ENCODE measurements at regions not wholly inside any gene's neighbourhood (a gene's known extent, or its start where the extent isn't known, plus 50 kb on each side); places are given as distances from the start of the nearest gene placed in this dataset.

DNA sequence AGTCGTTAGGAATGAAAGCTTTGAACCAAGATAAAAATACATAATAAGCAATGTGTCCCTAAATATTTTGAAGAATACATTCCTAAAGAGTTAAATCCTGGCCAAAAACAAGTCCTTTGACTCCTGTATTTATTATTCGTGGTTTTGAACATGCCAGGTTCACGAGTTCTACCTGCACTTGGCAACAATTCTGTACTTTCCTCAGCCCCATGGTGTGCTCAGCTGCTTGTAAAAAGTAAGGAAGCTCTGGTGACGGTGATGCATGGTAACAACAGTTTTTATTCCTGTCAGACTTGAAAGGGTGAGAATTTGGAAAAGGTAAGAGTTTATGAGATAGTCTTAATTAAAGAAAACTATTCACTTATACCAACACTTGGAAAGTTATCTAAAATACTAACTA is 95.0 kb upstream of the KLF12 start (continued):
- no peak for TF ChIP-seq EP300 (IDR thresholded peaks at IDR 0.05; ENCODE audit: borderline replicate concordance in 1 of 2, low read depth in 1 of 2, low read length in 1 of 2)

DNA sequence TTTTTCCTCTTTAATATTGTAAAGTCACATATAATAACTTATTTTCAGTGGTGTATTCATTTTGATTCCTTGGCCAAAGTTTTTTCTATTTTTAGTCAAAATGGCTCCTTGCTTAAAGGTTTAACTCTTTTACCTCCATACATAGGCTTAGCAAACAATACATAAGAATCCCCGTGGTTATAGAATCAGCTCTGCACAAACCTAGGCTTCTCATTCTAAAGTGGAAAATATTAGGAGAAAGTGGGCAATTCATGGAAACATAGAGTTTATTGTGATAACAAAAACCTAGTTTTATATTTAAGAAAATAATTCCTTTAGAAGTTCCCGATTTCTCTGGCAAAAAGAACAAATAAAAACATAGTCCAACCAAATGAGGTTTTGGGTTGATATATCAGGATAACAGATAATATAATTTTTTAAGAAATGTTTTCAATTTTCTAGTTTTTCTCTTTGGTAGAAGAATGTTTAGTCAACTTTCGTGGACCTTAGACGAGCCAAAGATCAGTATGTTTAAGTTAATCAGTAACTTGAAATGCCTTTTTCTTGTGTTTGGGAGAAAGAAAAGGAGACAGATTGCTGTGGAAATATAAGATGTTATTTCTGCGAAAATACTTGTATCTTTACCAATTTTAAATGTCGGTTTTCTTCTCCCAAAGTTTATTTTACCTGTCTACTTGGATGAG is 93.4 kb upstream of the KLF12 start:
- Histone ChIP-seq H3K4me3 (ENCODE audit: low read depth in 2 of 2, low read length in 1 of 2) (no peak overlapping the region), H4K20me1 (ENCODE audit: insufficient read depth) (no peaks in the 10 kb centered on the region), H3K4me2 (no peak overlapping the region), H2AFZ (ENCODE audit: low read depth) (0 out of 2 replicates have a peak overlapping the region, but pooled peaks have one; percentile 14), H3K27ac (ENCODE audit: low read depth in 2 of 2, low read length in 1 of 2) (no peak overlapping the region), H3K4me1 (ENCODE audit: control insufficient read depth in 1 of 2, insufficient read depth in 2 of 2, low read depth in 1 of 2, low read length in 1 of 2) (no peaks in the 10 kb centered on the region; a peak in 1 of 4 replicates), H3K9me2 (no peaks in the 10 kb centered on the region), H3K27me3 (ENCODE audit: insufficient read depth) (no peaks in the 10 kb centered on the region), H3K79me2 (ENCODE audit: insufficient read depth) (no peaks in the 10 kb centered on the region), H3K9me3 (no peaks in the 10 kb centered on the region), H3K36me3 (replicated peaks in 1 of 2; ENCODE audit: control insufficient read depth in 1 of 2, insufficient read depth in 2 of 2, low read length in 1 of 2) (no peaks in the 10 kb centered on the region), H3K9ac (no peak overlapping the region), H3F3A (replicated peaks; ENCODE audit: insufficient read depth) (no peaks in the 10 kb centered on the region)
- ChIA-PET POLR2A (no interaction called here), CTCF (interaction anchor here (0.6 kb wide), 1 partner anchor 334 kb away, joined by 3 read pairs; no protein-coding TSS in a partner anchor)
- WGBS (ENCODE audit: low lambda C conversion rate) = 71% methylated on average over 6 of the region's 6 CpGs
- TF ChIP-seq EP300 (IDR thresholded peaks at IDR 0.05; ENCODE audit: borderline replicate concordance in 1 of 2, low read depth in 1 of 2, low read length in 1 of 2) (no peak), FOSL2 (IDR thresholded peaks at IDR 0.05; ENCODE audit: borderline replicate concordance, low read depth) (no peak), POLR2AphosphoS5 (IDR thresholded peaks at IDR 0.05; ENCODE audit: low read depth, low read length) (no peak), SIN3A (IDR thresholded peaks at IDR 0.05; ENCODE audit: borderline replicate concordance, low read depth, low read length) (no peak), NRF1 (IDR thresholded peaks at IDR 0.05; ENCODE audit: low read depth, low read length) (no peak), NFIC (IDR thresholded peaks at IDR 0.05; ENCODE audit: borderline replicate concordance) (no peak), TEAD4 (IDR thresholded peaks at IDR 0.05; ENCODE audit: borderline replicate concordance, insufficient read depth) (no peak), RXRA (IDR thresholded peaks at IDR 0.05; ENCODE audit: borderline replicate concordance, low read depth) (no peak), ELF1 (IDR thresholded peaks at IDR 0.05) (no peak), FOXM1 (IDR thresholded peaks at IDR 0.05; ENCODE audit: low read depth) (no peak)
- TF ChIP-seq, protein P1, sequence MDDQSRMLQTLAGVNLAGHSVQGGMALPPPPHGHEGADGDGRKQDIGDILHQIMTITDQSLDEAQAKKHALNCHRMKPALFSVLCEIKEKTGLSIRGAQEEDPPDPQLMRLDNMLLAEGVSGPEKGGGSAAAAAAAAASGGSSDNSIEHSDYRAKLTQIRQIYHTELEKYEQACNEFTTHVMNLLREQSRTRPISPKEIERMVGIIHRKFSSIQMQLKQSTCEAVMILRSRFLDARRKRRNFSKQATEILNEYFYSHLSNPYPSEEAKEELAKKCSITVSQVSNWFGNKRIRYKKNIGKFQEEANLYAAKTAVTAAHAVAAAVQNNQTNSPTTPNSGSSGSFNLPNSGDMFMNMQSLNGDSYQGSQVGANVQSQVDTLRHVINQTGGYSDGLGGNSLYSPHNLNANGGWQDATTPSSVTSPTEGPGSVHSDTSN (IDR thresholded peaks at IDR 0.05) = no peak
- TF ChIP-seq, protein P2, sequence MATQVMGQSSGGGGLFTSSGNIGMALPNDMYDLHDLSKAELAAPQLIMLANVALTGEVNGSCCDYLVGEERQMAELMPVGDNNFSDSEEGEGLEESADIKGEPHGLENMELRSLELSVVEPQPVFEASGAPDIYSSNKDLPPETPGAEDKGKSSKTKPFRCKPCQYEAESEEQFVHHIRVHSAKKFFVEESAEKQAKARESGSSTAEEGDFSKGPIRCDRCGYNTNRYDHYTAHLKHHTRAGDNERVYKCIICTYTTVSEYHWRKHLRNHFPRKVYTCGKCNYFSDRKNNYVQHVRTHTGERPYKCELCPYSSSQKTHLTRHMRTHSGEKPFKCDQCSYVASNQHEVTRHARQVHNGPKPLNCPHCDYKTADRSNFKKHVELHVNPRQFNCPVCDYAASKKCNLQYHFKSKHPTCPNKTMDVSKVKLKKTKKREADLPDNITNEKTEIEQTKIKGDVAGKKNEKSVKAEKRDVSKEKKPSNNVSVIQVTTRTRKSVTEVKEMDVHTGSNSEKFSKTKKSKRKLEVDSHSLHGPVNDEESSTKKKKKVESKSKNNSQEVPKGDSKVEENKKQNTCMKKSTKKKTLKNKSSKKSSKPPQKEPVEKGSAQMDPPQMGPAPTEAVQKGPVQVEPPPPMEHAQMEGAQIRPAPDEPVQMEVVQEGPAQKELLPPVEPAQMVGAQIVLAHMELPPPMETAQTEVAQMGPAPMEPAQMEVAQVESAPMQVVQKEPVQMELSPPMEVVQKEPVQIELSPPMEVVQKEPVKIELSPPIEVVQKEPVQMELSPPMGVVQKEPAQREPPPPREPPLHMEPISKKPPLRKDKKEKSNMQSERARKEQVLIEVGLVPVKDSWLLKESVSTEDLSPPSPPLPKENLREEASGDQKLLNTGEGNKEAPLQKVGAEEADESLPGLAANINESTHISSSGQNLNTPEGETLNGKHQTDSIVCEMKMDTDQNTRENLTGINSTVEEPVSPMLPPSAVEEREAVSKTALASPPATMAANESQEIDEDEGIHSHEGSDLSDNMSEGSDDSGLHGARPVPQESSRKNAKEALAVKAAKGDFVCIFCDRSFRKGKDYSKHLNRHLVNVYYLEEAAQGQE (IDR thresholded peaks at IDR 0.05; ENCODE audit: low read depth, low read length) = no peak
- TF ChIP-seq, protein P3, sequence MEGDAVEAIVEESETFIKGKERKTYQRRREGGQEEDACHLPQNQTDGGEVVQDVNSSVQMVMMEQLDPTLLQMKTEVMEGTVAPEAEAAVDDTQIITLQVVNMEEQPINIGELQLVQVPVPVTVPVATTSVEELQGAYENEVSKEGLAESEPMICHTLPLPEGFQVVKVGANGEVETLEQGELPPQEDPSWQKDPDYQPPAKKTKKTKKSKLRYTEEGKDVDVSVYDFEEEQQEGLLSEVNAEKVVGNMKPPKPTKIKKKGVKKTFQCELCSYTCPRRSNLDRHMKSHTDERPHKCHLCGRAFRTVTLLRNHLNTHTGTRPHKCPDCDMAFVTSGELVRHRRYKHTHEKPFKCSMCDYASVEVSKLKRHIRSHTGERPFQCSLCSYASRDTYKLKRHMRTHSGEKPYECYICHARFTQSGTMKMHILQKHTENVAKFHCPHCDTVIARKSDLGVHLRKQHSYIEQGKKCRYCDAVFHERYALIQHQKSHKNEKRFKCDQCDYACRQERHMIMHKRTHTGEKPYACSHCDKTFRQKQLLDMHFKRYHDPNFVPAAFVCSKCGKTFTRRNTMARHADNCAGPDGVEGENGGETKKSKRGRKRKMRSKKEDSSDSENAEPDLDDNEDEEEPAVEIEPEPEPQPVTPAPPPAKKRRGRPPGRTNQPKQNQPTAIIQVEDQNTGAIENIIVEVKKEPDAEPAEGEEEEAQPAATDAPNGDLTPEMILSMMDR (IDR thresholded peaks at IDR 0.05) = no peak
- TF ChIP-seq, protein P4, sequence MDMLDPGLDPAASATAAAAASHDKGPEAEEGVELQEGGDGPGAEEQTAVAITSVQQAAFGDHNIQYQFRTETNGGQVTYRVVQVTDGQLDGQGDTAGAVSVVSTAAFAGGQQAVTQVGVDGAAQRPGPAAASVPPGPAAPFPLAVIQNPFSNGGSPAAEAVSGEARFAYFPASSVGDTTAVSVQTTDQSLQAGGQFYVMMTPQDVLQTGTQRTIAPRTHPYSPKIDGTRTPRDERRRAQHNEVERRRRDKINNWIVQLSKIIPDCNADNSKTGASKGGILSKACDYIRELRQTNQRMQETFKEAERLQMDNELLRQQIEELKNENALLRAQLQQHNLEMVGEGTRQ (IDR thresholded peaks at IDR 0.05; ENCODE audit: borderline replicate concordance, low read depth, low read length) = no peak
- DNase-seq = no peak
